ENCODE measurements at regions not wholly inside any gene's neighbourhood (a gene's known extent, or its start where the extent isn't known, plus 50 kb on each side); places are given as distances from the start of the nearest gene placed in this dataset.

GRCh38 chr6:3663811-3664210 is 87.7 kb downstream of the PXDC1 start:
- DNase-seq (ENCODE audit: low spot score) (no peak), ATAC-seq (ENCODE audit: insufficient number of reproducible peaks, low FRiP score, low read depth) (no peak)
- Histone ChIP-seq H3K9me3 (no peaks in the 10 kb centered on the region), H3K4me1 (ENCODE audit: control insufficient read depth in 1 of 2, low read depth in 2 of 2) (no peaks in the 10 kb centered on the region), H3K27ac (no peak overlapping the region), H3K27me3 (replicated peaks; ENCODE audit: insufficient read depth) (no peaks in the 10 kb centered on the region), H3K4me3 (no peak overlapping the region), H3K36me3 (no peaks in the 10 kb centered on the region)
- TF ChIP-seq CTCF (IDR thresholded peaks at IDR 0.05) = no peak

GRCh38 chr6:3663081-3663480 is 88.4 kb downstream of the PXDC1 start:
- Histone ChIP-seq H3K4me1 (ENCODE audit: control insufficient read depth in 1 of 2, low read depth in 2 of 2) (no peaks in the 10 kb centered on the region), H3K4me3 (no peak overlapping the region), H3K27ac (no peak overlapping the region), H3K27me3 (replicated peaks; ENCODE audit: insufficient read depth) (no peaks in the 10 kb centered on the region), H3K9me3 (no peaks in the 10 kb centered on the region), H3K36me3 (no peaks in the 10 kb centered on the region)
- TF ChIP-seq CTCF (IDR thresholded peaks at IDR 0.05) = no peak
- DNase-seq (ENCODE audit: low spot score) (no peak), ATAC-seq (ENCODE audit: insufficient number of reproducible peaks, low FRiP score, low read depth) (no peak)

- no peak for TF ChIP-seq CTCF (IDR thresholded peaks at IDR 0.05)
- Histone ChIP-seq H3K27me3 (replicated peaks; ENCODE audit: insufficient read depth) (no peaks in the 10 kb centered on the region), H3K36me3 (no peaks in the 10 kb centered on the region), H3K9me3 (no peaks in the 10 kb centered on the region), H3K27ac (no peak overlapping the region), H3K4me1 (ENCODE audit: control insufficient read depth in 1 of 2, low read depth in 2 of 2) (no peaks in the 10 kb centered on the region), H3K4me3 (no peak overlapping the region)
- DNase-seq (ENCODE audit: low spot score) = no peak
- ATAC-seq (ENCODE audit: insufficient number of reproducible peaks, low FRiP score, low read depth) = no peak
Measured at GRCh38 chr6:3661390-3661789, 90.1 kb downstream of the PXDC1 start.

- no peaks in the 10 kb centered on the region for H3K9me3 ChIP-seq
- no peaks in the 10 kb centered on the region for H3K27me3 ChIP-seq (replicated peaks; ENCODE audit: insufficient read depth)
- H3K27ac ChIP-seq = no peak overlapping the region
- no peaks in the 10 kb centered on the region for H3K4me1 ChIP-seq (ENCODE audit: control insufficient read depth in 1 of 2, low read depth in 2 of 2)
- DNase-seq (ENCODE audit: low spot score) (no peak), ATAC-seq (ENCODE audit: insufficient number of reproducible peaks, low FRiP score, low read depth) (no peak)
- H3K4me3 ChIP-seq = no peak overlapping the region
- no peaks in the 10 kb centered on the region for H3K36me3 ChIP-seq
- no peak for TF ChIP-seq CTCF (IDR thresholded peaks at IDR 0.05)
Measured at GRCh38 chr6:3660473-3660872, 91.0 kb downstream of the PXDC1 start.

GRCh38 chr6:3659748-3660147 is 91.8 kb downstream of the PXDC1 start:
- Histone ChIP-seq H3K4me3 (no peak overlapping the region), H3K27me3 (replicated peaks; ENCODE audit: insufficient read depth) (no peaks in the 10 kb centered on the region), H3K9me3 (no peaks in the 10 kb centered on the region), H3K4me1 (ENCODE audit: control insufficient read depth in 1 of 2, low read depth in 2 of 2) (no peaks in the 10 kb centered on the region), H3K27ac (no peak overlapping the region), H3K36me3 (no peaks in the 10 kb centered on the region)
- ATAC-seq (ENCODE audit: insufficient number of reproducible peaks, low FRiP score, low read depth) (no peak), DNase-seq (ENCODE audit: low spot score) (no peak)
- no peak for TF ChIP-seq CTCF (IDR thresholded peaks at IDR 0.05)

Measured in thoracic aorta (tissue), 2 donors.